HG03045 (cell line): ENCODE measurements at regions not wholly inside any gene's neighbourhood (a gene's known extent, or its start where the extent isn't known, plus 50 kb on each side); places are given as distances from the start of the nearest gene placed in this dataset.

ENCODE experiments used
- ATAC-seq: cut with Tn5 transposase; IDR thresholded peaks from one replicate; pipeline ENCODE4 v1.9.1; 2021; ENCODE audit warnings: mild to moderate bottlenecking, moderate library complexity; ENCODE audit not compliant: unreplicated experiment

DNA sequence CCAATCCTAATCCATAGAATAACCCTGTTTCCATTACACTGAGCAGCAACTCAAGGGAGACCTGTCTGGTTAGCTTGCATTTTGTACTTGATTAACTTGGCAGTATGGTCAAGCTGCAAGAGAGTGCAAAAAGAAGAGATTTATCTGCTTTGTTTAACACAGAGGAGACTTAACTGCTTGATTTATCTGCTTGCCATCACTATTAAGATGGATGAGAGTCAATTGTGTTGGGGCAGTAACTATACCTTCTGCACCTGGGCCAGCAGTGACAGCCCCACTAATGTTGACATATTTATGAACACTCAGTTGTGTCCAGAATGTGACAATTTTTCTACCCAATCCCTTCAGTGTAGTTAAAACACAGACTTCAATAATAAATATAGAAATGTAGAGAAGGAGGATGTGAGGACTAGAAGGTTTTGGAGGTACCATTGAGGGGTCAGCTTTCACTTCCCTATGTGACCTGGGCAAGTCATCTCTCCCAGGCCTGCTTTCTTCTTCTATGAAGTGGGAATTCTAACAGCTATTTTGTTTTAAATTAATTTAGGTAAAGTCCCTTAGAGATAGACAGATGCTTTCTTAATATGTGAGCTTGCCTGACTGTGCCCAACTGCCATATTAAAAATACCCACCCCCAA, 159.1 kb upstream of the KCNK2 start:
- ATAC-seq, result no peak

DNA sequence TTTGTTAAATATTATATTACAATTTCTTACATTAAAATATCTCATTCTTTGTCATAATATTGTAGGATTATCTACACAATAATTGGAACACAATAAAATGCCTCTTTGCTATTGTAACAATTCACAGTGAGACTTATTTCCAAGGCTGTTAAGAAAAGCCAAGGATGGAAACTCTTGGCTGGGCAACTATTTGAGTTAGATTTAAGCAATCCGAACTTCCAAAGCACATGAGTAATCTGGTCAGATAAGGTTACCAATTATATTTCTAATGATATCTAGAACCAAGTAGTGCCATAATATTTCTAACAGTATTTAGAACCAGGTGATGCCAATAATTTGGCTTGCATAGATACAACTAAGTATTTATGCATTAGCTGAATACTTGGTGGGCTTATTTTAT, 154.7 kb upstream of the KCNK2 start:
- ATAC-seq, result no peak

DNA sequence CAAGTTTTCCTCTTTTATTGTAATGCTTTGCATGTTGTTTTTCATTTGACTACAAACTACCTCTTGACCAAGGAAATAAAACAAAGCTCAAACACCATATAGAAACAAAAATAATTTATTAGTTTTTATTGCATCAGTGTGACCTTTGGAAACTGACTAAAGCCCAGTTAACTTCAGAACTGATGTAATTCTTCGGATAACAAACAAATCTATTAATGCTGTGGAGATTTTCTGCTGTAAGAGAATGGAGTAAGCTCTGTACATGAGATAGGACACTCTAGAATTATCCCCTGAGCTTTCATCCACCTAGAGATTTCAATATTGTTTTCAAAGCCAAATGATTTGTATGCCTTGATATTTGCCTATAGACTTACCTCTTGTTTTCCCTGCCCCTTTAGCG, 154.0 kb upstream of the KCNK2 start:
- ATAC-seq, result no peak

DNA sequence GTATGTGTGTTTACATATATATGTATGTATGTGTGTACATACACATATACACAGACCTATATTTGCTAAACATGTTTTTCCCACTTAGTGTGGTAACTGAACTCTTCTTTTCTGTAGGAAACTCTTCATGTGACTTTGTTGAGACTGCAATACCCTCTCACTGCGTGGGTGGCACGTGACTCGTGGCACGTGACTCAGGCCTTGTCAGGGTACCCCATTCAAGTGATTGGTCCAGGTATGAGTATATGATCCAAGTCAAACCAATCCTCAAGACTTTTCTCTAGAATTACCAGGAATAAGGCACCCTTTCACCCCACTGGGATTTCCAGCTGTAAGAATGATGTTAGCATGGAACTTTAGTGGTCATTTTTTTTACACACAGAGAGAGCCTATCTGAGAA, 149.2 kb upstream of the KCNK2 start:
- no peak for ATAC-seq

DNA sequence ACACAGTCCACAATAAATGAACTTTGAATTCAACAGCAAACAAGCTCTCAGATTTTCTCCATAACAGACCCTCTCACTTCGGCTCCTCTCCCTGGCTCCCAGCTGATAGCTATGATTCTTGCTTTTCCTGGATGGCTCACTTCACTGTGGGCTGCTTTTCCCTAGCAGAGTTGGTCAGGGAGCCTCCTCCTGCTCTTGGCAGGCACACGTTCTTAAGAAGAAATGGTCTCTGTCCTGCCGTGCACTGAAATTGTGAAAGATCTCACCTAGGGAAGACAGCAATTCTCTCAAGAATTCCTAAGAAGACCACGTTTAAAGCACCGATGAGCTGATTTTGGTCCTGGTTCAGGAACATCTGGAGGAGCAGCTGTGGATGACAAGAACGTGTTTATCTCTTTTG, 148.5 kb upstream of the KCNK2 start:
- no peak for ATAC-seq

DNA sequence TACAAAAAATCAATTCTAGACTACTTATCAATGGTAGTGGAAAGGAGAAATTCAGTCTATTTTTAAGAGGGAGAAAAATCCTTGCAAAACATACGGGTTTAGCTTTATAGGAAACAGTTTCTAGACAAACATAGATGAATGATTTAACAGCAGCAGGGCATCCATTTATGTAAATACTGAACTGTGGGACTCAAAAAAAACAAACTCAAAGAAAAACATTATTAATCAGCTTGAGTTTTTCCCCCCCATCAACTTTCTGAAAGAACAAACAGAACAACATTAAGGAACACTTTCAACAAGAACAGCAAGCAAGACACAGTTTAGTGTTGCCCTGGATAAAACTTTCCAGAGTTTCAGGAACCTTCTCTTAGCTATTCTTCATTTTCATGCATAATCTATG, 147.3 kb upstream of the KCNK2 start:
- no peak for ATAC-seq

DNA sequence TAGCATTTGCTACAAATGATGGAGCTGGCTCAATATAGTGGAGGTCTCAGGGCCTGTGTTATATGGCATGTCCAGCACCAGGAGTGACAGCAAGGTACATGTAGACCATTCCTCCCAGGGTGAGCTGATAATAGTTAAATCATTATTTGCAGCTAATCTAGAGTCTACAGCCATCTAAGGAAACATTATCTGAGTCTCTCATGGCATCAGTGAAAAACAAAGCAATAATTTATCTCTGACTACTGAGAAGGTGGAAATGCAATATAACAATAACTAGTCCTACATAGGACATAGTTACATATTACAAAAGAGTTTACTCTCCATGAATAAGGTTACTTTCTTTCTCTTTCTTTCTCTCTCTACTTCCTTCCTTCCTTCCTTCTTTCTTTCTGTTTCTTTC, 143.4 kb upstream of the KCNK2 start:
- no peak for ATAC-seq

DNA sequence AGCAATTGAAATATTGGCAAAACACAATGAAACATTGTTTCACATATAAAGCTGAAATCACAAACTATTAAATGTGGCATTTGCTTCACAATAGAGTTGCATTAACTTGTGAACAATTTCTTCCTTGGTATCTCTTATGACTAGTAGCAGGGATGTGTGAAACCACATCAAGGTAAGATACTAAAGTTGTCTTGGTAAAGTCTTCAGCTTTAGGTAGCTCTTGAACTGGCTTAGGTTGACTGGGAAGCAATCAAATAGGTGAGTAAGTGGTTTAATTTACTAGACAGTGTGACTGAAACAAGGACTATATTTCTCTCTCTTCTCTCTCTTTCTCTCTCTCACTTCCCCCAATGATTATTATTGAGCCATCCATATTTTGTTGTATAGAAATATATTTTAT, 141.5 kb upstream of the KCNK2 start:
- ATAC-seq, result no peak

DNA sequence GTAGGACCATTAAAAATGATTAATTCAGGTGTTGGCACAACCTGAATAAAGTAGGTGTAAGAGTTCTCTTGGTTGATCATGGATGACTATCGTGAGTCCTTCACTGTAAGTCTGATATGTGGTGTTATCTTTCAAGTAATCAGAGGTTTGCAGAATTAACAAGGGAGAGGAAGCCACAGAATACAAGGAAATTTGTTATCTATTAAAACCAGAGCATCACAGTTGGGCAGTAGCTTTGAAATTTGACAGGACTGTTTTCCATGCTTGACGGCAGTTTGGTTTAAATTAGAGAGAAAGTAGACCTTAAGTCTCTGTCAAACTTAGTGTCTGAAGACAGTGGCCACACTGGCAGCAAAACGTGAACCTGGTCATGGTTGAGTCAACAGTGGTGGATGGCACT, 139.5 kb upstream of the KCNK2 start:
- no peak for ATAC-seq

DNA sequence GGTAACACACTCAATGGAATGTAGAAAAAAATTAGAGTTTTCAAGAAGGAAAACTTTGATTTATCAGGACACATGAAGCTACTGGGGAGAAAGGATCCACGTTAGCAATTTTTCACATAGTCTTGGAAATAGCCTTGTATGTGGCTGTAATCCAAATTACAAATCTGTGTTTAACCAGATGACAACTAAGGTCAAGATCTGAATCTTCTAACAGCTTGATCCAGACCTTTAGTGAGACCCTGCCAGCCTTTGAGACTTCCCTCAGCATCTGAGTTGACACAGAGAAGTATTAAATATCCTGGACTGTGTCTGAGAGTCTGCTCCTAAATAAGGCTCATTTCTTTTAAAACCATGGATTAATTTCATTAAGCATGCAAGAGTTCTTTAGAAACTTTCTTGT, 135.9 kb upstream of the KCNK2 start:
- ATAC-seq, result no peak

DNA sequence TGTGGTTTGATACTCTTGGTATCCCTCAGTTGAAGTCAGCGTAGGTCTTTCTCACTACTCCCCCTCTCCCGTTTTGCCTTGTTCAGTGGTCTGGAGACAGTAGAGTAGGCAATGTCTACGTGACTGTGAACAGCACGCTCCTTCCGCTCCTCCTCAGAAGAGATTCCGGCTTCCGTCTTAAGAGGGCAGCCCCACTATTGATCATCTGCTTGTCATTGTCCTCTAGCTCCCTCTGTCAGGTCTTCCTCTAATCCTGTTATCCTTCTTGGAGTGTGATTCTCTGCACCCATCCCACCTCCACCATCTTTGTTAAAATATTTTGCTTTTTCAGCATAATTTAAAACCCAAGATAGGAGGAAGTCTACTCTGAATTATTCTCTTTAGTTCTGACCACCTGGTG, 129.9 kb upstream of the KCNK2 start:
- no peak for ATAC-seq

DNA sequence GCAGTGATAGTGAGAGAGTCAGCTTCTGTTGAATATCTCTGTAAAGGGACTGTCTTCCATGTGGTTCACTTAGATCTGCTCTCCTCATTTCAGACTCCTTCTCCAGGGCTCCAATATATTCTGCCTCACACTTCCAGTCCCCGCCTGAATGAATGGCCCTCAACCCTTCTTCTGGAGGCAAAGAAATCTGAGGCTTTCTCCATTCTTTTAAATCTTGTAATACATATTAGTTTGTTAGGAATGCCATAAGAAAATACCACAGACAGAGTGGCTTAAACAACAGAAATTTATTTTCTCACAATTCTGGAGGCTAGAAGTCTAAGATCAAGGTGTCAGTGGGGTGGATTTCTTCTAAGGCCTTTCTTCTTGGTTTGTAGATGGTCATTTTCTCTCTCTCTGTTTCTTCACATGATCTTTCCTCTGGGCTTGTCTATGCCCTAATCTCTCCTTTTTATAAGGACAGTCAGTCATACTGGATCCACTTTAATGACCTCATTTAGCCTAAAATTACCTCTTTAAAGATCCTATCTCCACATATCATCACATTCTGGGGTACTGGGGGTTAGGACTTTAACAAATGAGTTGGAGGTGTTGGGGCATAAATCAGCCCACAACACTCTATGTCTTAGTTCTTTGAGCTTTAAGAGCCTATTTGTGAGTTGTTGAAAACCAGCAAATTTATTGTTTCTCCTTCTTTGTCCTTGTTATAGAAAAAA, 128.5 kb upstream of the KCNK2 start:
- ATAC-seq, result no peak

DNA sequence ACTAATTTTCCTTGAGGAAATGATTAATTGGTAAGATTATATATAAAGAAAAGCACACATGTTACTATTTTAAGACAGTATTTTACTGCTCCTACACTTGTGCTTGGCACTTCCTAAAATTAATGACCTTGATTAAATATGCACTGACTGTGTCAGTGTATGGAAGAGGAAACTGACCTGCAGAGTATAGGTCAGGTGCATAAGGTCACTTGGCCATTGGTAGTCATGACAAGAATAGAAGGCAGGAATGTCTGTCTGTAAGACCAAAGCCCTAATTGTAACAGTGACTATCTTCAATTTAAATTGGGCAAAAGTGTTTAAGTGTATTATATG, 128.0 kb upstream of the KCNK2 start:
- no peak for ATAC-seq

DNA sequence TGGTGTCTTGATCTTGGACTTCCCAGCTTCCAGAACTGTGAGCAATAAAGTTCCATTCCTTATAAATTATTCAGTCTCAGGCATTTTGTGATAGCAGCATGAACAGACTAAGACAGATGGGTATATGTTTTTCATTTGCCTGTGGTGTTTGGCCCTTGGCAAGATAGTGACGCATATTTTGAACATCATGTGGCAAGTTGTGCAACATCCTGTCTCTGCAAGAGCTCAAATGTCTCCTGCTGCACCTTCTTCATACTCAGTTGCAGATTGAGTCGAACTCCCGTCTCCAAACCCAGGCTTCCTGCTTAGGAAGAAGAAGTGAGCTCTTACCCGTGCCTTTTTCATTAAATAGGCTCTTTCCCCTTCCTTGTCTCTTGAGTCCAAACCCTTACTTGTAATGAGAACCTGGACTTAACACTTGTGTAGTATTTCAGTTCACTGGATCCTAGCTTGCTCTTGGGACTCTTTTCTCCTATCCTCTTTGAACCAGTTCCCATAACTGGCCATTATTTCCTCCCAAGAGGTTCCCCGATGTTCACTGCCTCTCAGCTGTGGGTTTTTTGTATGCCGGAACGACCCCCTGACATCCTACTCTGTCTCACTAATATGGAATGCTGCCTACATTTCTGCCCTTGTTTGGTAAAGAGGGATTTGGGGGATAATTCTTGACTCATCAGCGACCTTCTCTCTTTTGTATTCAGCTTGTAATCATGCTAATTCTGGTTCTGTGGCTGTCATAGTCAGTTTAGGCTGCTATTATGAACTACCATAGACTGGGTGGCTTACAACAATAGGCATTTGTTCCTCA, 125.0 kb upstream of the KCNK2 start:
- no peak for ATAC-seq

DNA sequence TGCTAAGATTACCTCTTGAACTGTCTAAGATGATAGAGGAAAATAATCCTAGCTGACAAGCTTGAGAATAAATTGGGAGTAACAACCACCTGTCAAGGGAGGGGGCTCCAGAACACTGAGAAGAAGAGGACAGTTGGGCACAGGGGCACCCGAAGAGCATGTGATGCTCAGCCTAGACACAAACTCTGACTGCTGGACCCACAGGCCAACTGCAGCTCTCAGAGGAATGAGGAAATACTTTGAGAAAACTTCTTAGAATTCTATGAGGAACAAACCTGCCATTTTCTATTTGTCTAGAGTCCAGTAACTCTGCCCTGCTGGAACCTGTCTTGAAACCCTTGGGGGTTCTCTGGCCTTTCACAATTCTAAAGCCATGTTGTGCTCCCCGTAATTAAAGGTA, 124.1 kb upstream of the KCNK2 start:
- ATAC-seq, result no peak

DNA sequence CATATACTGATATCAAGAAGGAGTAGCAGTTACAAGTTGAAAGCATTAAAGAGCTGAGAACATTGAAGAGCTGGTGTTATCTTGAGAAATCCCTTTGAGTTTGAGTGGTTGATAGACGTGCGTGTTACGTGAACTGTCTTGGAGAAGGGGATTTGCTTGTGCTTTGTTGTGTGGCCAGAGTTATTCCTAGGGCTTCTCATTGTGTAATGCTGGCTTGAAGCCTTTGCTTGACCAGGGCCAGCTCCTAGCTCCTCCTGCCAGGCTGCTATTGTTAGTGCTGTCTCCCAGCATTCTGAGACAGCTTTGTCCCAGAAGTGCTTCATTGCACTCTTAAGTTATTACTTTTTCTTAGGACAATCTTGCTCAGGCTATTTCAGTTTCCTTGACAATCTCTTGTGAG, 116.2 kb upstream of the KCNK2 start:
- ATAC-seq, result no peak

DNA sequence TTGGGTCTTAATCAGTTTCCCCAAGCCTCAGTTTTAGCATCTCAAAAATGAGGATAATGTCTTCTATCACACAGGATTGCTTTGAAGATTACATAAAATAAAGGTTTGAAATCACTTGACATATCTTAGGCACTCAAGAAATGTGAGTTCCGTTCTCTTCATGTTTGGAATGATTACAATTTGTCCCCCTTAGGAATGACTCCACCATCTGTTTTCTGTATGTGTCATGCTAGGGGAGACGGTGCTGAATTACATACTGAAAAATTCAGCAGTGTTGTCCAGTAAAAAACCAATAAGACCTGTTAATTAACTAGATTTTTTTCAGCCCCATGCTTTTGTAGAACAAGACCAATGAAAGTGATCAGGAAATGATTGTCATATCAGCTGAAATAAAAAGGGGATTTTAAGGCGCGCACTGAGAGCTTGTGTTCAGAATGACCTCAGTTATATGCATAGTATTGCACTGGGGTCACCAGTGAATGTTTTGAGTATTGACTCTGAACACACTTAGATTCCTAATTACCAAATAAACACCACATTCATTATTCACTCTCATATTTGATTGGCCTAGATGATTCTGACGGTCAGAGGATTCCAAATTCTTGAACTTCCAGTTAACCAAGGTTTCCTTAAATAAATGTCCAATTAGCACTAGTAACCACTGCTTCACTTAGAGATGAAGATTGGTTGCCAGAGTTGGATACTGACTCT, 114.5 kb upstream of the KCNK2 start:
- ATAC-seq, result no peak

DNA sequence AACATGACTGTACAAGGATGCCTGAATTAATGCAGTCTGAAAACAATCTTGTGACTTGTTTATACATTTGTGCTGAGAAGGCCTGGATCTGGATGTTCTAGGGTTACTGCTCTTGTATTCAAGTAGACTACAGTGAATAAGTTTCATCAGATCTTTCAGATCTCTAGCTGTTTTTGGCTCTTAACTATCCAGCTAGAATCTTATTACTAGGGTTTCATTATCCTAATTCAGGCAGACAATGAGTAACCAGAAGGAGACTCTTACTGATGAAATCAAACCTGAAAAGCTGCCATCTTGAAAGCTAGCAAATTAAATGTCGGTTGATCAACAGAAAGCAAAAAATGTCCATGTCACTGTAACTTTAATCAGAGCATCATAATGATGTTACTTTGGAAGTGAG, 112.5 kb upstream of the KCNK2 start:
- ATAC-seq, result no peak

DNA sequence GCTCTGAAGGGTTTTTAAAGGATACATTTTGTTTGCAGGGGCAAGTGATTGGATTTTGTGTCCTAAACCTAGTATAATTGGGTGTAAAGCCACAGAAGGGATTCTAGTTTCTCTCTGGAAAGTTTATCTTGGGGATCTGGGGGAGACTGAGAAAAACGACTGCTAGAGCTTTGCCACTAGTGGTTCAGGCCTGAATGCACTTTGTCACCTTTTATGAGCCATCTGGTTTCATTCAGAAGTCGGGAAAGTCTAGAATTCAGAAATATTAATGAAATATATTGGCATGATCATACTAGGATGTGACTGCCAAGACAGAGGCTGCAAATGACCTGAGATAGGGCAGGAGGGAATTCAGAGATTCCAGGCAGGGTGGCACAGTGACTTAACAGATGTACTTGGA, 111.5 kb upstream of the KCNK2 start:
- ATAC-seq, result no peak

DNA sequence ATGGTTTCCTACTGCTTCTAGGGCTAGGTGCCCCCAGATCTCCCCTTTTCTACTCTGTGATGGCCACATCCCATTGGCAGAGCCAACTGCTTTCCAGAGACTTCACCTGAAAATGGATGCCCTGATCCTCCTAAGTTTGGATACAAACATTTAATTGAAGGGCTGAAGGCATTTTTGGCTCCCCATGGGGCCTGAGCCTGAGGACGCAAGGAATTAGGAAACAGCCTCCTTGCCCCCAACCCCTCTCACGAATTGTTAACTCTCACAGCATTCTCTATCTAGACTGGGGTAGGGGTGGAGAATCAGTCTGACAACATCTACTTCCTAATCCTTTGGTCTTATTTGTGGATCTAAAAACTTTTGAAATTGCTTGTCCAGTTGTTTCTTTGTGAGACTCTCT, 108.5 kb upstream of the KCNK2 start:
- ATAC-seq, result no peak

DNA sequence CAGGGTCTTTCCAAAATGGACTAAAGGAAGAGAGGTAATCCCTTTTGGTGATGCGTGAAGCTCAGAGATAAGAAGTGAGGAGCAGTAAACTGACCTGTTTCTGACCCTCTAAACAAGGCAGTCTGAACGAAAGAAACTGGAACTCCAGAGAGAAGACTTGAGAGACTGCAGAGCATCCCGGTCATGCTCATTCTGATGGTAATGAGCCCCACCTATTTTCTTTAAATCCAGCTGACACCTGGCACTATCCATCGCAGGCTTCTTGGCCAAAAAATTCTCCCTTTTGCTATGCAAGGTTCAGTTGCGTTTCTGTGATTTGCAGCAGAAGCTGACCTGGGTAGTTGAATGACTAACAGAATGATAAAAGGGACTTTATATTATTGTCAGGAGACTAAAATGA, 105.9 kb upstream of the KCNK2 start:
- ATAC-seq, result no peak

DNA sequence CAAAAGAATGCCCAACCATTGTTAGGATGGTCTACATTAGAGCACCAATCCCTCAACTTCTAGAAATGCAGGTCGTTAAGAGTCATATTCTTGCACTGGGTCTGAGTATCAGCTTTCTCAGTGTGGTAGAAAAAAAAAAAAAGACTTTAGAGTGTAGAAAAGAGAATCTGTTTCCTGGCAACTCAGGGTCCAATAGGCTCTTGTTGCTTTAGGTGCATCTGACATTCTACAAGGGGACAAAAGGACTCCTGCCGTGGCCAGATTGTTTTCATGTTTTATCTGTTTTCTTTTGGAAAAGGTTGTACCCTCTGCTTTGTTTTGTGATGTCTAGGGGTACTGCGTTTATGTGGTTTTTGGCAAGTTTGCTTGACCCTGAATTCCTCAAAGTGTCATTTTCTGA, 105.4 kb upstream of the KCNK2 start:
- no peak for ATAC-seq
